NCI-H1930 (cell line): ENCODE measurements at regions not wholly inside any gene's neighbourhood (a gene's known extent, or its start where the extent isn't known, plus 50 kb on each side); places are given as distances from the start of the nearest gene placed in this dataset.

ENCODE experiments used
- DNase-seq, 2 experiments: peaks; one replicate each; lab custom pipeline; 2025; lab: John Stamatoyannopoulos, UW

GRCh38 chr16:5595849-5596248, 498.3 kb upstream of the EEF2KMT start:
- no peak for DNase-seq

GRCh38 chr16:5590416-5590815, 492.8 kb upstream of the EEF2KMT start:
- DNase-seq, result no peak

DNA sequence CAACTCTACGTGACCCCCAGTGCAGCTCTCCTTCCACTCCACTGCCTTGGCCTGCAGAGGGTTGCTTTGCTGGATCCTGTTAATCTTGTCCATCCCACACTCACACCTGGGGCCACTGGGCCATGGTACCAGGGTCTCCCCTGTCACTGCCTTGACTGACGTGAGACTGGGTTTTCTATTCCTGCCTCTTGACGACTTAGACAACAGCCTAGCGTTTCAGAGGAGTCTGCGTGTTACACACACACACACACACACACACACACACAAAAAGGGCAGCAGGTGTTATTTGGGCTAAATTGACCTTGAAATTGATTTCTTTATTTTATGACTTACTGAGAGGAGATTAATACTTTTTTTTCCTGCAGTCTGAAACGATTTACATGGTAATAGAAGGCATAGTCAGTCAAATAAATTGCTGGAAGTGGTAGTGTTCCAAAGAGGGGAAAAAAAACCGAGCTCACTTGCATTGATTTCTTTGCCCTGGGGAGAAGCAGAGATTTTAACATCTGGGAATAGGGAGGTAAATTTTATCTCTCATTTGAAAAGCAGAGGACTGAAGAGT, 492.3 kb upstream of the EEF2KMT start:
- DNase-seq, result no peak

DNA sequence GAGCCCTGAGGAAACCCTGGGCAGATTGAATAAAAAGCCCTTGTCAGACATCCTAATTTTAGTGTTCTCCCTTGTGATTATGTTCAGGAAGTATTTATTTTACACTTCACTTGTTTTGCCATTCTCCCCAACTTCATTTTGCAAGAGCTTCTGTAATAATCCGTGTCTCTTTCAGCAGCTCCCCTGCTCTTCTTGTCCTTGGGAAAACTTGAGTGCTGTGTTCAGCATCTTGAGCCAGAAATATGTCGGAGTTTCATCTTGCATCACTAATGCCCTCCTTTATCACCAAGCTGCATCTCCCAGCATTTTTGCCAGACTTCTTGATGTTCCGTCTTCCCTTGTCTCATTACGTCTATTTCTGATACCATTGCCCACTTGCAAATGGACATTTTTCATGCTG, 486.5 kb upstream of the EEF2KMT start:
- no peak for DNase-seq

DNA sequence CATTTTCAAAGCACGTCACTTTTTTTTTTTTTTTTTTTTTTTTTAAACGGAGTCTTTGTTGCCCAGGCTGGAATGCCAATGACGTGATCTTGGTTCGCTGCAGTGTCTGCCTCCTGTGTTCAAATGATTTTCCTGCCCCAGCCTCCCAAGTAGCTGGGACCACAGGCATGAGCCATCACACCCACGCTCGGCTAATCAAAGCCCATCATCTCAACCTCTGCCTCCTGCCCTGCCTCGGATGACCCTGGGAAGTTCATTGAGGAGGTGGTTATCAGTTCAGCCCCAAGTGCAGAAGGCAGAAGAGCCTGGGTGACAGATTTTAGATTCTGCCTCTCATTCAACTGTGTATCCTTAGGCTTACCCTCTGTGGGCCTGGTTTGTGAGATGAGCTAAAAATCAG, 484.9 kb upstream of the EEF2KMT start:
- no peak for DNase-seq

- no peak for DNase-seq
Measured at GRCh38 chr16:5581908-5582307, 484.3 kb upstream of the EEF2KMT start.

DNA sequence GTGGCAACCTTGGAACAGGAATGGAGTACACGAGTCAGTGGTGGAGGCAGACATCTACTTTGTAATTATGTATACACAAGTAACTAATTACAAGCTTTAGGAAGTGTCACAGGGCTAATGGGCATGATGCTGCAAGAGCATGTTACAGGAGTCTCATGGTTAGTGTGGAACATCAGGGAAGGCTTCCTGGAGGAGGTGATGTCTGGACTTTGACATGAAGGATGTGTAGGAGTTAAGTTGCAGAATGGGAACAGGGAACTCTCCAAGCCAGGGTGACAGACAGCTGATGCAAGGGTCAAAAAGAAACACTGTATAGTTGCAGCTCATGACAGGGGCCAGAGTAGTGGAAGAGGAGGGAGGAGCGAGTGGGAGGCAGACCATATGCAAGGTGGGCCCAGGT, 483.8 kb upstream of the EEF2KMT start:
- no peak for DNase-seq

- DNase-seq, result no peak
Measured at GRCh38 chr16:5580772-5581171, 483.2 kb upstream of the EEF2KMT start.

DNA sequence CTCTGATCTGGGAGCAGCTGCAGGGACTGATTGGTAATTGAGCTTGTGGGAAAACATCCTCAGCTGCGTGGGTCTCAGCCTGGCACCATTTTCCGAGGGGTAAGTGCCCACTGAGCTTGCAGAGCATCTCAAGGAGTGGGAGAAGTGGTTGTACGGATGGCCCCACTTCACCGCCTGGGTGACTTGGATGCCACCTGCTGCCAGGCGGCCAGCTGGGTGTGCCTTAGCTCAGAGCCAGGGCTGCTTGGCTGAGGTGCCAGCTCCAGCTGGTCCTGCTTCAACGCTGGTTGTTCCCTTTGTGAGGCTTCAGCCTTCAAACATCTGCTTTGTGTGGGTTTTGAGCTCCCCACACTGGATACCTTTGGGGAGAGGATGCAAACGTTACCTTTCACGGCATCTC, 482.7 kb upstream of the EEF2KMT start:
- no peak for DNase-seq

DNA sequence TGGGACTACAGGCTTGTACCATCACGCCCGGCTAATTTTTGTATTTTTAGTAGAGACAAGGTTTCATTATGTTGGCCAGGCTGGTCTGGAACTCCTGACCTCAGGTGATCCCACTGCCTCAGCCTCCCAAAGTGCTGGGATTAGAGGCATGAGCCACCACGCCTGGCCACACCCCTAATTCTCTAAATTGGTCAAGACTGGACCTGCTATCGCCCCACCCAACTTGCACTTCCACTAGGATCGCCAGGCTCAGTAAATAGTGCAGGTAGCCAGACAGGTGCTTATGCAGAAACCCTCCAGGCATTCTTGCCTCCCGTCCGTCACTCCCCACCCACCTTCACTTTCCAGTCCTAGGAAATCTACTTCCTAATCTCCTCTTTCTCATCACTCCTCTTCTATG, 481.4 kb upstream of the EEF2KMT start:
- no peak for DNase-seq

GRCh38 chr16:5577463-5577862, 479.9 kb upstream of the EEF2KMT start:
- DNase-seq, result no peak

DNA sequence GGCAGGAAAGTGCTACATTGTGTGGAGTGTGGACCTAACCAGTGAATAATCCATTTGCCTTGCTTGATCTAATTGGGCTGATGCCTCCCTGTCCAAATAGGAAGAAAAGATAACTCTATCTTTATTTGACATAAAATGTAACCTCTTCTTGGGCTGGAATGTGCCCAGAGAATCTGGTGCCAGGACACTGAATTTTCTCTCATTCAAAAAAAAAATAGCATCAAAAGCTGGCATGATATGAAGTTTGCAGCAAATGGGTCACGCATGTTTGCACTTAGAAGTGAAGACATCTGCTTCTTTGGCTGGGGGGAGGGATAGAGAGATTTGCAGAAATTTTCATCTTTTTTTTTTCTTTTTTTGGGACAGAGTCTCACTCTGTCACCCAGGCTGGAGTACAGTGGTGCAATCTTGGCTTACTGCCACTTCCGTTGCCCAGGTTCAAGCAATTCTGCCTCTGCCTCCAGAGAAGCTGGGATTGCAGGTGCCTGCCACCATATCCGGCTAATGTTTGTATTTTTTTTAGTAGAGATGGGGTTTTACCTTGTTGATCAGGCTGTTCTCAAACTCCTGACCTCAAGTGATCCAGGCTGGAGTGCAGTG, 478.2 kb upstream of the EEF2KMT start:
- DNase-seq, result no peak

DNA sequence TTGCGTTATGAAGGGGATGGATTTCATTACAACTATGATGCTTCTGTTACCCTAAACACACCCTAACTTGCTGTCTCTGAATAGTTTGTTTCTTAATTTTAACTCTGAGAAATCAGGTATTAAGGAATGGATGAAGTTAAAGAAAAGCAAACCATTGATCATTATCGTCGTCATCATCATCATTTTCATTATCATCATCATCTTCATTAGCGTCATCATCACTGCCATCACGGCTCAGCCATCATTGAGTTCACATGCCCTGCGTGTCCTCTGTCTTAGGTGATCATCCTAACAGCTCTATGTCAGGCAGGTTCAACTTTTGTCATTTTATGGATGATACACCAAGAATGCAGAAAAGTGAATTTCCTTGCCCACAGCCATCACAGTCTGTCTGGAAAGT, 477.5 kb upstream of the EEF2KMT start:
- no peak for DNase-seq

GRCh38 chr16:5572056-5572455, 474.5 kb upstream of the EEF2KMT start:
- DNase-seq, result no peak

GRCh38 chr16:5571446-5571845, 473.9 kb upstream of the EEF2KMT start:
- DNase-seq, result no peak

GRCh38 chr16:5561800-5562199, 464.2 kb upstream of the EEF2KMT start:
- DNase-seq, result no peak

DNA sequence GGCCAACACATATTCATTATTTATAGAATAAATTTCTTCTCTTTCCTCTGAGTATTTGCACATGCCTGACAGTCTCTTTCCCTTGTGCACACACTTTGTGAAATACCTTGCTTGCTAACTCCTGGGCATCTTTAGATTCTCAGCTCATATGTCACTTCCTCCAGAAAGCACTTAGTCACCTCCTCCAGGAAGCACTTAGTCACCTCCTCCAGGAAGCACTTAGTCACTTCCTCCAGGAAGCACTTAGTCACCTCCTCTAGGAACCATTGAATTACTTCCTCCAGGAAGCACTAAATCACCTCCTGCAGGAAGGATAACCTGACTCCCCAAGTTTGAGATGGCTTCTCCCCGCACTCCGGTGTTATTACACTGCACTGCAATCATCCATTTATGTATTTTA, 462.5 kb upstream of the EEF2KMT start:
- no peak for DNase-seq

- no peak for DNase-seq
Measured at GRCh38 chr16:5557966-5558365, 460.4 kb upstream of the EEF2KMT start.

- no peak for DNase-seq
Measured at GRCh38 chr16:5557448-5557847, 459.9 kb upstream of the EEF2KMT start.

GRCh38 chr16:5556158-5556810, 458.7 kb upstream of the EEF2KMT start:
- DNase-seq, result no peak

DNA sequence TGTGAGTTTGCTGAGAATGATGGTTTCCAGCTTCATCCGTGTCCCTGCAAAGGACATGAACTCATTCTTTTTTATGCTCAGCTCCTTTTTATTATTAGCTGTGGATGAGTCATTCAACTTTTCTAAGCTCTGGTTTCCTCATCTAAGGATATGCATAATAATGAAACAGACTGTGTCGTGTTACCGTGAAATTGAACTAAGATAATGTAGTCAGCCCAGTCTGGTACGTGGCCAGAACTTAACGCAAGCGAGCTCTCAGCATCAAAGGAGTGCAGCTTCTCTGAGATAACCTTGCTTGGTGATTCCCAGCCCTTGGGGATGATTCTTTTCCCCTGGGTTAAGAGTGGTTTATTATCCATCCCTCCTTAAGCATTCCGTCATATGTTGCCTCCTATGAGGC, 454.3 kb upstream of the EEF2KMT start:
- no peak for DNase-seq

DNA sequence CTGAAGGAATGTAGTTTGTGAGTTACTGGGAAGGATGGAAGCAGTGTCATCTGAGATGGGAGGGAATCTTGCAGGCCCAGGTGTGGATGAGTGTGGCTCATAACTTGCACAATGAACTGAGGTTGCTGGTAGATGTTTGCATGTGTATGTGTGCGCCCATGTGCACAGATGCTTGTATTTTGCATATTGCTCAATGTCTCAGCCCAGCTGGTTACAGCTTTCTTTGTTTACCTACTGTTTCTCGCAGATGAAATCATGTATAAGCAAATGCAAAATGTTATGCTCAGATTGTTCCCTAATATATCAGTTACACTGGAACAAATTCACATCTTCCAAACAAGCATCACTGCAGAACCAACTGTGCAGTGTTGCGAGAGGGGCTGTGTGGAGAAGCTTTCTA, 452.2 kb upstream of the EEF2KMT start:
- DNase-seq, result no peak

- DNase-seq, result no peak
Measured at GRCh38 chr16:5541356-5541755, 443.8 kb upstream of the EEF2KMT start.

GRCh38 chr16:5537347-5537746, 439.8 kb upstream of the EEF2KMT start:
- DNase-seq, result no peak
